ENCODE measurements at regions not wholly inside any gene's neighbourhood (a gene's known extent, or its start where the extent isn't known, plus 50 kb on each side); places are given as distances from the start of the nearest gene placed in this dataset.
"Not testable (repeated sequence)": the region's sequence is repeated elsewhere in the genome, so short reads cannot be mapped to it uniquely, and the experiment has no call there.

GRCh38 chr10:53647221-53647620 lies 874.6 kb upstream of the MBL2 start:
- DNase-seq, result not testable (repeated sequence)

- no peak for DNase-seq
These were observed 873.9 kb upstream of the MBL2 start for GRCh38 chr10:53646525-53646924.

- no peak for DNase-seq
These were observed 873.4 kb upstream of the MBL2 start for GRCh38 chr10:53645951-53646350.

GRCh38 chr10:53638006-53638405 lies 865.4 kb upstream of the MBL2 start:
- DNase-seq, result no peak

- DNase-seq, result no peak
These were observed 852.1 kb upstream of the MBL2 start for GRCh38 chr10:53624722-53625121.

- DNase-seq, result no peak
These were observed 849.6 kb upstream of the MBL2 start for GRCh38 chr10:53622201-53622600.

- no peak for DNase-seq
These were observed 847.1 kb upstream of the MBL2 start for GRCh38 chr10:53619671-53620070.

GRCh38 chr10:53607691-53608090 lies 835.1 kb upstream of the MBL2 start:
- no peak for DNase-seq

GRCh38 chr10:53606981-53607380 lies 834.4 kb upstream of the MBL2 start:
- DNase-seq, result no peak

GRCh38 chr10:53601260-53601875 lies 828.8 kb upstream of the MBL2 start:
- DNase-seq, result no peak

GRCh38 chr10:53598914-53599313 lies 826.3 kb upstream of the MBL2 start:
- DNase-seq, result no peak

GRCh38 chr10:53597835-53598251 lies 825.3 kb upstream of the MBL2 start:
- DNase-seq, result no peak

GRCh38 chr10:53580465-53580864 lies 807.9 kb upstream of the MBL2 start:
- no peak for DNase-seq

GRCh38 chr10:53579773-53580172 lies 807.2 kb upstream of the MBL2 start:
- DNase-seq, result no peak

- DNase-seq, result no peak
These were observed 801.4 kb upstream of the MBL2 start for GRCh38 chr10:53574024-53574423.

- no peak for DNase-seq
These were observed 800.9 kb upstream of the MBL2 start for GRCh38 chr10:53573498-53573897.

- DNase-seq, result no peak
These were observed 800.2 kb upstream of the MBL2 start for GRCh38 chr10:53572799-53573198.

GRCh38 chr10:53570221-53570620 lies 797.6 kb upstream of the MBL2 start:
- no peak for DNase-seq

GRCh38 chr10:53569455-53569854 lies 796.9 kb upstream of the MBL2 start:
- no peak for DNase-seq

- DNase-seq, result no peak
These were observed 776.1 kb upstream of the MBL2 start for GRCh38 chr10:53548664-53549063.

GRCh38 chr10:53547364-53547763 lies 774.8 kb upstream of the MBL2 start:
- no peak for DNase-seq

- no peak for DNase-seq
These were observed 770.8 kb upstream of the MBL2 start for GRCh38 chr10:53543410-53543809.

GRCh38 chr10:53537508-53537907 lies 764.9 kb upstream of the MBL2 start:
- DNase-seq, result no peak

GRCh38 chr10:53536322-53536721 lies 763.7 kb upstream of the MBL2 start:
- no peak for DNase-seq

- no peak for DNase-seq
These were observed 761.8 kb upstream of the MBL2 start for GRCh38 chr10:53534428-53534827.

GRCh38 chr10:53528974-53529373 lies 756.4 kb upstream of the MBL2 start:
- no peak for DNase-seq
